Pancreas (tissue), 10 donors: ENCODE measurements at regions not wholly inside any gene's neighbourhood (a gene's known extent, or its start where the extent isn't known, plus 50 kb on each side); places are given as distances from the start of the nearest gene placed in this dataset.

Source experiments
- ATAC-seq, 4 donors: fragments of 200-7000 bp; cut with Tn5 transposase; one replicate each; pipeline versions ENCODE4 v1.8.0 to v1.9.1; 2020; ENCODE audit warnings: mild to moderate bottlenecking in 4 of 4, moderate library complexity in 4 of 4
- DNase-seq, 6 donors: peaks; one replicate each; pipeline ENCODE4 v3.0.0-alpha.2; 2020
- FAIRE-seq: peaks from 2 replicates; lab custom pipeline; 2012; peaks lifted over from hg19 to GRCh38; lab: Jason Lieb, UNC
- H3K27ac ChIP-seq, 4 donors: fragments of 200-600 bp; sonication (generic); 1 replicate in 3 of 4; 2 replicates in 1 of 4; pipeline versions ENCODE4 v1.5.0 to v1.8.0; 2020
- H3K27me3 ChIP-seq, 4 donors: fragments of 200-600 bp; one replicate each; pipeline ENCODE4 v1.8.0; 2021
- H3K36me3 ChIP-seq, 3 donors: fragments of 200-600 bp; sonication (generic) in 1 of 3; one replicate each; pipeline versions ENCODE4 v1.5.0 to v1.8.0; 2020 to 2021
- H3K4me1 ChIP-seq, 3 donors: fragments of 200-600 bp; one replicate each; pipeline ENCODE4 v1.8.0; 2021
- H3K4me3 ChIP-seq, 4 donors: fragments of 200-600 bp; sonication (generic) in 2 of 4; one replicate each; pipeline versions ENCODE4 v1.5.0 to v1.8.0; 2020 to 2021
- H3K9me3 ChIP-seq, 4 donors: fragments of 200-600 bp; one replicate each; pipeline ENCODE4 v1.8.0; 2021
- WGBS, 2 donors: extraction: QIAGEN DNeasy Blood & Tissue Kit; methylation state at CpG; one replicate each; pipeline ENCODE4 v1.1.7; 2013; 5-methylcytosine and 5-hydroxymethylcytosine counted together
- intact Hi-C, 3 donors: fragments of 100-400 bp; cut with DNase I; formaldehyde crosslinking; loops; one replicate each; pipeline versions ENCODE4 v1.11.1 to v1.14.2; 2022
- TF ChIP-seq, protein P1 (sequence below), 4 donors: fragments of 200-600 bp; sonication (generic) in 3 of 4; IDR thresholded peaks; one replicate each; pipeline versions ENCODE4 v1.5.0 to v1.8.0; 2021; ENCODE audit warnings: antibody characterized with exemption in 4 of 4
- donor health status: healthy with polysubstance abuse.
- donor health status: DM: no; HTN: no; CAD: no; lungs with moderate emphysema.
- donor health status: DM: no; HTN: no; CAD: no.
- donor health status: control.
- donor health status: control.
- donor health status: Bipolar disorder and iron deficiency.
- donor health status: DM: yes; HTN: yes; CAD: no.
- donor health status: DM: no; HTN: no; CAD: no.
- donor health status: DM: no; HTN: no; CAD: no.
- donor health status: DM: yes; HTN: yes; CAD: no.

- Histone ChIP-seq H3K4me3 (no peak overlapping the region), H3K36me3 (no peaks in the 10 kb centered on the region), H3K9me3 (no peaks in the 10 kb centered on the region), H3K27ac (no peak overlapping the region), H3K4me1 (no peaks in the 10 kb centered on the region), H3K27me3 (no peaks in the 10 kb centered on the region)
- no peak for DNase-seq
- WGBS, 2 donors: 69 to 73% methylated on average over 4 of the region's 4 CpGs
- no peak for FAIRE-seq
- intact Hi-C loops: no loop called here
- no peak for ATAC-seq
- TF ChIP-seq, protein P1, sequence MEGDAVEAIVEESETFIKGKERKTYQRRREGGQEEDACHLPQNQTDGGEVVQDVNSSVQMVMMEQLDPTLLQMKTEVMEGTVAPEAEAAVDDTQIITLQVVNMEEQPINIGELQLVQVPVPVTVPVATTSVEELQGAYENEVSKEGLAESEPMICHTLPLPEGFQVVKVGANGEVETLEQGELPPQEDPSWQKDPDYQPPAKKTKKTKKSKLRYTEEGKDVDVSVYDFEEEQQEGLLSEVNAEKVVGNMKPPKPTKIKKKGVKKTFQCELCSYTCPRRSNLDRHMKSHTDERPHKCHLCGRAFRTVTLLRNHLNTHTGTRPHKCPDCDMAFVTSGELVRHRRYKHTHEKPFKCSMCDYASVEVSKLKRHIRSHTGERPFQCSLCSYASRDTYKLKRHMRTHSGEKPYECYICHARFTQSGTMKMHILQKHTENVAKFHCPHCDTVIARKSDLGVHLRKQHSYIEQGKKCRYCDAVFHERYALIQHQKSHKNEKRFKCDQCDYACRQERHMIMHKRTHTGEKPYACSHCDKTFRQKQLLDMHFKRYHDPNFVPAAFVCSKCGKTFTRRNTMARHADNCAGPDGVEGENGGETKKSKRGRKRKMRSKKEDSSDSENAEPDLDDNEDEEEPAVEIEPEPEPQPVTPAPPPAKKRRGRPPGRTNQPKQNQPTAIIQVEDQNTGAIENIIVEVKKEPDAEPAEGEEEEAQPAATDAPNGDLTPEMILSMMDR (IDR thresholded peaks at IDR 0.05): no peak
Observed at GRCh38 chr4:83832110-83832825, 296.4 kb downstream of the GPAT3 start.

GRCh38 chr4:83831588-83831987 lies 295.7 kb downstream of the GPAT3 start:
- intact Hi-C loops: no loop called here
- ATAC-seq (no peak), FAIRE-seq (no peak), DNase-seq (no peak)
- Histone ChIP-seq H3K4me3 (no peak overlapping the region), H3K9me3 (no peaks in the 10 kb centered on the region), H3K36me3 (no peaks in the 10 kb centered on the region), H3K27me3 (no peaks in the 10 kb centered on the region), H3K4me1 (no peaks in the 10 kb centered on the region), H3K27ac (no peak overlapping the region)
- TF ChIP-seq, protein P1 (IDR thresholded peaks at IDR 0.05): no peak

DNA sequence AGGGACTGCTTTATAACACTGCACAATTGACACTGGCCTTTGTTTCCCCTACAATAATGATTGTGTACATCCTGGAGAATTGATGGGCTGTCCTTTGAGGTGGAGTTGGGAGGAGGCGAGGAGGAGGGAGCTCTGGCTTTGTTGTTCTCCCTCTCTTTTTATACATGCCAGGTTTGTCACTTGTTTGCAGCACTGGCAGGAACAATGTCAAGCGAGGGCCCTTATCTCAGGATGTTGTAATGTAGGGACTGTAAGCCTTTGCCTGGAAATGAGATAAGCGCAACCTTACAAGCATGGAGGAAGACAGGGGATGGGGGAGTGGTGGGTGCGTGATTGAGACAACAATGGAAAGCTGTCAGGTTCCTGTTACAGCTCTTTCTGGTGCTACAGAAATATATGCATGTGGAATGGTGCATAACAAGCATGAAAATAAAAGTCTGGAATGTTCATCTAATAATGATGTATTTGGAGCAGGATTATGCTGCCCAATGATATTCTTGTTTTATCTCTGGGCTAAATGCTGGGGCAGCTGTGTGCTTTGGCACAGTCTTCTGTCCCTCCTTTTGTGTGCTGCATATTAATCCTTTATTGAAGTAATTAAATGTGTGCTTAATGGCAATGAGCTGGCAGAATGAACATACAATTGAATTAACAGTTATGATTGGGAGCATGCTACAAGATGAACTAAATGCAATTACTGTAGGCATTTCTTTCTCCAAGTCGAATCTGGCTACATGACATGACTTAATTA lies 294.4 kb downstream of the GPAT3 start:
- Histone ChIP-seq H3K27ac (no peak overlapping the region), H3K4me1 (no peaks in the 10 kb centered on the region), H3K9me3 (no peaks in the 10 kb centered on the region), H3K4me3 (no peak overlapping the region), H3K36me3 (no peaks in the 10 kb centered on the region), H3K27me3 (no peaks in the 10 kb centered on the region)
- FAIRE-seq (no peak), ATAC-seq (peak in 1 of 4 donors; percentile 40), DNase-seq (no peak)
- intact Hi-C loops: no loop called here
- TF ChIP-seq, protein P1 (IDR thresholded peaks at IDR 0.05): no peak
- 37 to 46% methylated on average over 5 of the region's 5 CpGs for WGBS, 2 donors

- H3K27me3 ChIP-seq: no peaks in the 10 kb centered on the region
- ATAC-seq (no peak), FAIRE-seq (no peak), DNase-seq (no peak)
- WGBS, 2 donors: 38 to 48% methylated on average over 2 of the region's 2 CpGs
- no peak overlapping the region for H3K27ac ChIP-seq
- no peaks in the 10 kb centered on the region for H3K4me1 ChIP-seq
- no peaks in the 10 kb centered on the region for H3K9me3 ChIP-seq
- no peaks in the 10 kb centered on the region for H3K36me3 ChIP-seq
- intact Hi-C loops: no loop called here
- TF ChIP-seq, protein P1 (IDR thresholded peaks at IDR 0.05): no peak
- no peak overlapping the region for H3K4me3 ChIP-seq
Observed at GRCh38 chr4:83828601-83829000, 292.7 kb downstream of the GPAT3 start.

DNA sequence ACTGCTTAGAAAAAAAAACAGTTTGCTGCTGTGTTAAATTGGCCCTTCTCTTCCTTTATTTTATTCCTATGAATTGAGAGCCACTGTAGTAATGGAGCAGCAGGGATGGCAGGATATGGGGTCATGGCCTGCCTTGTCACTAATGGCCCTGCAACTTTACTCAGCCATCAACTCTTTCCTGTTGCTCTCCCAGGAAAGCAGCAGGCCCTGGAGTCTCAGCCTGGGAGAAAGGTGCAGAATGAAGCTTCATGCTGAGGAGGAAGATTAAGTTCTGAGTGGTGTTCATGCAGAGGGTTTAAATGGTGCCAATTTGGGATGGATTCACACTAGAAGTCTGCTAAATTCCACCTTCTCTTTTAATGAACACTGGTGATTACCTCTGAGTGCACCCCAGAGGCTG lies 285.6 kb downstream of the GPAT3 start:
- ATAC-seq (no peak), DNase-seq (no peak), FAIRE-seq (no peak)
- intact Hi-C loops: no loop called here
- no peak overlapping the region for H3K4me3 ChIP-seq
- TF ChIP-seq, protein P1 (IDR thresholded peaks at IDR 0.05): no peak
- H3K27ac ChIP-seq: no peak overlapping the region
- peaks cover 0 to 3% (median 0%) of the 10 kb centered on the region in 4 donors for H3K9me3 ChIP-seq
- H3K36me3 ChIP-seq: no peaks in the 10 kb centered on the region
- no peaks in the 10 kb centered on the region for H3K27me3 ChIP-seq
- H3K4me1 ChIP-seq: no peaks in the 10 kb centered on the region
